ENCODE measurements at regions not wholly inside any gene's neighbourhood (a gene's known extent, or its start where the extent isn't known, plus 50 kb on each side); places are given as distances from the start of the nearest gene placed in this dataset.
"Not testable (repeated sequence)": the region's sequence is repeated elsewhere in the genome, so short reads cannot be mapped to it uniquely, and the experiment has no call there.

DNA sequence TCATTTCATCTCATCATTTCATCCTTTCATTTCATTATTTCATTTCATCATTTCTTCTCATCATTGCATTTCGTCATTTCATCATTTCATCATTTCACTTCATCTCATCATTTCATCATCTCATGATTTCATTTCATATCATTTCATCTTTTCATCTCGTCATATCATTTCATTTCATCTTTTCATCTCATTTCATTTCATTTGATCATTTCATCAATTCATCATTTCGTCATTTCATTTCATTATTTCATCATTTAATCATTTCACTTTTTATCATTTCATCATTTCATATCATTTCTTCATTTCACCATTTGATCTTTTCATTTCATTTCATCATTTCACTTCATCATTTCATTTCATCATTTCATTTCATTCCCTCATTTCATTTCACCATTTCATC, 445.8 kb downstream of the ANKRD30B start:
- TF ChIP-seq ZNF660 (tag by site-specific recombination; IDR thresholded peaks at IDR 0.05); ZNF747 (tag by site-specific recombination; IDR thresholded peaks at IDR 0.05); MEIS1 (CRISPR knock-in tag; IDR thresholded peaks at IDR 0.05; ENCODE audit: borderline replicate concordance); BCL11A (tag by site-specific recombination; IDR thresholded peaks at IDR 0.05; ENCODE audit: low read depth); REST (tag by site-specific recombination; IDR thresholded peaks at IDR 0.05); ZNF423 (tag by site-specific recombination; IDR thresholded peaks at IDR 0.05); ZNF121 (tag by site-specific recombination; IDR thresholded peaks at IDR 0.05); ZNF274 (IDR thresholded peaks at IDR 0.05; ENCODE audit: low read length); ZNF274 (tag by site-specific recombination; IDR thresholded peaks at IDR 0.05; ENCODE audit: borderline replicate concordance); CTCF (tag by site-specific recombination; IDR thresholded peaks at IDR 0.05); ZBTB7A (tag by site-specific recombination; IDR thresholded peaks at IDR 0.05; ENCODE audit: low read depth); ZNF391 (tag by site-specific recombination; IDR thresholded peaks at IDR 0.05; ENCODE audit: borderline replicate concordance, low read depth); ZNF266 (tag by site-specific recombination; IDR thresholded peaks at IDR 0.05; ENCODE audit: low read depth); ZNF202 (tag by site-specific recombination; IDR thresholded peaks at IDR 0.05; ENCODE audit: borderline replicate concordance): not testable (repeated sequence)

Data from HEK293 (cell line).